ENCODE measurements at regions not wholly inside any gene's neighbourhood (a gene's known extent, or its start where the extent isn't known, plus 50 kb on each side); places are given as distances from the start of the nearest gene placed in this dataset.

DNA sequence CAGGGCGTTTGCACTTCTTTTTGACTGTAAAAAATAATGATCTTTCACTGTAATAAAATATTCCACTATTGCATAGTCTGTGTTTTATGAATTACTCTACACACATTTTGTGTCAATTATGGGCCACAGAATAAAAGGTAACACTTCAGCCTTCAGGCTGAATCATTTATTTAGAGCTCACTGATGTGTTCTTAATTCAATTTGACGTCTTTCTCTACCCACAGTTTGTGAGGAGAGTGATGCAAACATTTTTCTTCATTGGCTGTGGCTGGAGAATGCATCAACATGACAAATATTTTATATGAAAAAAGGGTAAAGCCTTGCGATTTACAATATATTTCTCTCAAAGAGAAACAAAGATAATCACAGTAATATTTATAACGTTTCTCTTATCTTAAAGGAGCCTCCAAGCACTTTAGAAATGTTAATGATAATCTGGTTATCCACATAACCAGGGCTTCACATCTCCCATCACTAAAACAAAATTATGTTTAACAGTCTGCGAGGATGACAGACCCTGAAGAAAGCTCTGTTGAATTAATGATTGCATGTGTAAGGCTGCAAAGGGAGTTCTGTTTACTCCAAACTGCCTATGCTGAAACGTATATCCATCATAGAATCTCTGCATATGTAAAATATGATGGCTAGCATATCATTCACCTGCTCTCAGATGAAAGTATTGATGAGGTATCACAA, 951.3 kb downstream of the ZPLD1 start:
- TF ChIP-seq SIN3A (IDR thresholded peaks at IDR 0.05; ENCODE audit: borderline replicate concordance, insufficient read depth, low read depth, low read length) (no peak), CTCF (IDR thresholded peaks at IDR 0.05) (no peak), POLR2AphosphoS5 (IDR thresholded peaks at IDR 0.05; ENCODE audit: low read depth, low read length) (no peak), TCF7L2 (IDR thresholded peaks at IDR 0.05; ENCODE audit: low read depth, low read length) (no peak)
